Esophagus muscularis mucosa (tissue), 4 donors: ENCODE measurements at regions not wholly inside any gene's neighbourhood (a gene's known extent, or its start where the extent isn't known, plus 50 kb on each side); places are given as distances from the start of the nearest gene placed in this dataset.

ENCODE experiments used
- DNase-seq: peaks from one replicate; pipeline ENCODE4 v3.0.0-alpha.2; 2017; ENCODE audit errors: extremely low spot score
- H3K27ac ChIP-seq, 4 donors: fragments of 200-600 bp; sonication (generic); replicated peaks in 1 of 4; 1 replicate in 3 of 4; 2 replicates in 1 of 4; pipeline ENCODE4 v1.5.1; 2016 to 2019; ENCODE audit warnings: mild to moderate bottlenecking in 1 of 4
- H3K27me3 ChIP-seq, 4 donors: fragments of 200-600 bp; sonication (generic); one replicate each; pipeline versions ENCODE4 v1.5.1 to v1.6.0; 2016 to 2019
- H3K36me3 ChIP-seq, 4 donors: fragments of 200-600 bp; sonication (generic); one replicate each; pipeline ENCODE4 v1.5.1; 2016 to 2019
- H3K4me1 ChIP-seq, 4 donors: fragments of 200-600 bp; sonication (generic); one replicate each; pipeline ENCODE4 v1.5.1; 2016 to 2019
- H3K4me3 ChIP-seq, 4 donors: fragments of 200-600 bp; sonication (generic); 1 replicate in 2 of 4; 2 replicates in 2 of 4; pipeline ENCODE4 v1.5.1; 2016 to 2019; ENCODE audit warnings: mild to moderate bottlenecking in 4 of 4, moderate library complexity in 1 of 4
- H3K9me3 ChIP-seq, 4 donors: fragments of 200-600 bp; sonication (generic); 1 replicate in 3 of 4; 2 replicates in 1 of 4; pipeline ENCODE4 v1.5.1; 2016 to 2019
- CTCF ChIP-seq, 3 experiments: fragments of 200-600 bp in 2 of 3; fragments of 450-650 bp in 1 of 3; sonication (generic) in 2 of 3; IDR thresholded peaks; one replicate each; pipeline ENCODE4 v1.5.1; 2017 to 2019; ENCODE audit warnings: antibody characterized with exemption in 3 of 3, mild to moderate bottlenecking in 2 of 3, moderate library complexity in 1 of 3
- EP300 ChIP-seq: sonication (generic); formaldehyde crosslinking; IDR thresholded peaks from one replicate; pipeline ENCODE4 v1.6.1; 2017; ENCODE audit warnings: antibody characterized with exemption
- POLR2A ChIP-seq: fragments of 450-650 bp; IDR thresholded peaks from one replicate; pipeline ENCODE4 v1.6.1; 2017; ENCODE audit warnings: antibody characterized with exemption, moderate library complexity, mild to moderate bottlenecking, low read depth
- POLR2AphosphoS5 ChIP-seq, 2 donors: sonication (generic); formaldehyde crosslinking; IDR thresholded peaks; one replicate each; pipeline ENCODE4 v1.6.1; 2017; ENCODE audit warnings: antibody characterized with exemption in 2 of 2
- WGBS: methylation state at CpG from one replicate; pipeline ENCODE4 v1.1.5; 2018; 5-methylcytosine and 5-hydroxymethylcytosine counted together
- intact Hi-C: fragments of 100-400 bp; cut with DNase I; formaldehyde crosslinking; loops from one replicate; pipeline ENCODE4 v1.15.1; 2023

GRCh38 chrX:35392232-35392631, 405.9 kb upstream of the MAGEB16 start:
- intact Hi-C loops, result no loop called here
- H3K27me3 ChIP-seq, result no peaks in the 10 kb centered on the region
- DNase-seq, result no peak
- H3K4me3 ChIP-seq, result no peak overlapping the region
- H3K9me3 ChIP-seq, result no peaks in the 10 kb centered on the region
- WGBS, result 65% methylated on average over 2 of the region's 2 CpGs
- no peak overlapping the region for H3K27ac ChIP-seq
- no peaks in the 10 kb centered on the region for H3K36me3 ChIP-seq
- TF ChIP-seq POLR2A (no peak), POLR2AphosphoS5 (IDR thresholded peaks at IDR 0.05) (no peak), CTCF (IDR thresholded peaks at IDR 0.05) (no peak), EP300 (no peak)
- no peaks in the 10 kb centered on the region for H3K4me1 ChIP-seq

- H3K4me3 ChIP-seq, result no peak overlapping the region
- H3K27me3 ChIP-seq, result no peaks in the 10 kb centered on the region
- no peaks in the 10 kb centered on the region for H3K9me3 ChIP-seq
- intact Hi-C loops, result no loop called here
- no peak for DNase-seq
- no peaks in the 10 kb centered on the region for H3K36me3 ChIP-seq
- no peak overlapping the region for H3K27ac ChIP-seq
- no peak for TF ChIP-seq POLR2A
- TF ChIP-seq EP300, result no peak
- no peak for TF ChIP-seq POLR2AphosphoS5 (IDR thresholded peaks at IDR 0.05)
- WGBS, result 88% methylated on average over 2 of the region's 2 CpGs
- H3K4me1 ChIP-seq, result no peaks in the 10 kb centered on the region
Measured at GRCh38 chrX:35406386-35406785, 391.8 kb upstream of the MAGEB16 start.

GRCh38 chrX:35416782-35417181, 381.4 kb upstream of the MAGEB16 start:
- no peaks in the 10 kb centered on the region for H3K36me3 ChIP-seq
- intact Hi-C loops, result no loop called here

GRCh38 chrX:35432056-35432455, 366.1 kb upstream of the MAGEB16 start:
- H3K27ac ChIP-seq, result no peak overlapping the region
- H3K4me3 ChIP-seq, result no peak overlapping the region
- H3K4me1 ChIP-seq, result no peaks in the 10 kb centered on the region
- intact Hi-C loops, result no loop called here
- no peaks in the 10 kb centered on the region for H3K36me3 ChIP-seq
- WGBS, result 66% methylated on average over 2 of the region's 2 CpGs
- TF ChIP-seq POLR2A (no peak), EP300 (no peak), POLR2AphosphoS5 (IDR thresholded peaks at IDR 0.05) (no peak), CTCF (IDR thresholded peaks at IDR 0.05) (no peak)
- no peak for DNase-seq
- no peaks in the 10 kb centered on the region for H3K9me3 ChIP-seq
- H3K27me3 ChIP-seq, result no peaks in the 10 kb centered on the region

More at GRCh38 chrX:35416782-35417181, 381.4 kb upstream of the MAGEB16 start:
- Histone ChIP-seq H3K4me1 (no peaks in the 10 kb centered on the region), H3K9me3 (no peaks in the 10 kb centered on the region), H3K4me3 (no peak overlapping the region), H3K27me3 (no peaks in the 10 kb centered on the region), H3K27ac (no peak overlapping the region)
- DNase-seq, result no peak
- TF ChIP-seq EP300 (no peak), POLR2A (no peak), CTCF (IDR thresholded peaks at IDR 0.05) (no peak), POLR2AphosphoS5 (IDR thresholded peaks at IDR 0.05) (no peak)

GRCh38 chrX:35439034-35439660, 359.0 kb upstream of the MAGEB16 start:
- H3K27me3 ChIP-seq, result no peaks in the 10 kb centered on the region
- H3K4me3 ChIP-seq, result no peak overlapping the region
- intact Hi-C loops, result no loop called here
- no peak for TF ChIP-seq POLR2A
- no peak for DNase-seq
- H3K4me1 ChIP-seq, result no peaks in the 10 kb centered on the region
- no peaks in the 10 kb centered on the region for H3K36me3 ChIP-seq
- no peaks in the 10 kb centered on the region for H3K9me3 ChIP-seq
- H3K27ac ChIP-seq, result no peak overlapping the region
- WGBS, result 50% methylated on average over 3 of the region's 3 CpGs

- intact Hi-C loops, result no loop called here
- DNase-seq, result no peak
- TF ChIP-seq CTCF (IDR thresholded peaks at IDR 0.05) (no peak), POLR2AphosphoS5 (IDR thresholded peaks at IDR 0.05) (no peak), EP300 (no peak), POLR2A (no peak)
- WGBS, result 80% methylated on average over 2 of the region's 2 CpGs
- Histone ChIP-seq H3K27me3 (no peaks in the 10 kb centered on the region), H3K9me3 (no peaks in the 10 kb centered on the region), H3K36me3 (no peaks in the 10 kb centered on the region), H3K27ac (no peak overlapping the region), H3K4me1 (no peaks in the 10 kb centered on the region), H3K4me3 (no peak overlapping the region)
Measured at GRCh38 chrX:35439692-35440091, 358.4 kb upstream of the MAGEB16 start.
